H9 (cell line): ENCODE measurements at regions not wholly inside any gene's neighbourhood (a gene's known extent, or its start where the extent isn't known, plus 50 kb on each side); places are given as distances from the start of the nearest gene placed in this dataset.

Experiments
- DNase-seq: peaks from one replicate; pipeline ENCODE4 v3.0.0-alpha.2; 2017
- H2AFZ ChIP-seq: one replicate; pipeline ENCODE4 v1.6.1; 2013; ENCODE audit warnings: mild to moderate bottlenecking, low read length, control low read depth, moderate library complexity
- H2AK5ac ChIP-seq: 2 replicates; pipeline ENCODE4 v1.6.1; 2013; ENCODE audit warnings: low read length, control low read depth, mixed read lengths; ENCODE audit not compliant: insufficient read length
- H2BK120ac ChIP-seq: one replicate; pipeline ENCODE4 v1.6.1; 2013; ENCODE audit warnings: low read depth, mild to moderate bottlenecking, low read length, control low read depth, inconsistent platforms; ENCODE audit not compliant: poor library complexity, severe bottlenecking
- H2BK12ac ChIP-seq: 2 replicates; pipeline ENCODE4 v1.6.1; 2013; ENCODE audit warnings: low read length, control low read depth, mixed read lengths, low read depth; ENCODE audit not compliant: insufficient read length
- H2BK15ac ChIP-seq: 2 replicates; pipeline ENCODE4 v1.6.1; 2013; ENCODE audit warnings: low read depth, low read length, control low read depth
- H2BK20ac ChIP-seq: one replicate; pipeline ENCODE4 v1.6.1; 2013; ENCODE audit warnings: low read depth, mild to moderate bottlenecking, low read length, control low read depth, inconsistent platforms; ENCODE audit not compliant: poor library complexity, severe bottlenecking
- H2BK5ac ChIP-seq: 2 replicates; pipeline ENCODE4 v1.6.1; 2013; ENCODE audit warnings: low read length, control low read depth, mixed read lengths; ENCODE audit not compliant: insufficient read length
- H3K14ac ChIP-seq: 2 replicates; pipeline ENCODE4 v1.6.1; 2013; ENCODE audit warnings: low read length, control low read depth; ENCODE audit not compliant: insufficient read depth
- H3K18ac ChIP-seq: 2 replicates; pipeline ENCODE4 v1.6.1; 2013; ENCODE audit warnings: low read depth, mild to moderate bottlenecking, mixed read lengths, low read length, control low read depth; ENCODE audit not compliant: insufficient read length
- H3K23ac ChIP-seq: 2 replicates; pipeline ENCODE4 v1.6.1; 2013; ENCODE audit warnings: low read length, control low read depth, mixed read lengths, low read depth; ENCODE audit not compliant: insufficient read length
- H3K23me2 ChIP-seq: 2 replicates; pipeline ENCODE4 v1.6.1; 2013; ENCODE audit warnings: low read depth, mild to moderate bottlenecking, mixed read lengths, low read length, control low read depth; ENCODE audit not compliant: insufficient read length, poor library complexity, severe bottlenecking
- H3K27ac ChIP-seq: 2 replicates; pipeline ENCODE4 v1.5.1; 2013; ENCODE audit warnings: low read length, control low read depth, mixed read lengths, low read depth; ENCODE audit not compliant: insufficient read length
- H3K27me3 ChIP-seq: 2 replicates; pipeline ENCODE4 v1.6.1; 2013; ENCODE audit warnings: low read length, control low read depth, inconsistent platforms; ENCODE audit not compliant: insufficient read depth
- H3K4ac ChIP-seq: 2 replicates; pipeline ENCODE4 v1.6.1; 2013; ENCODE audit warnings: low read depth, mild to moderate bottlenecking, control low read depth, inconsistent platforms, low read length, moderate library complexity
- H3K4me1 ChIP-seq: 2 replicates; pipeline ENCODE4 v1.6.1; 2013; ENCODE audit warnings: low read length, control low read depth, inconsistent platforms; ENCODE audit not compliant: insufficient read depth
- H3K4me2 ChIP-seq: 2 replicates; pipeline ENCODE4 v1.6.1; 2013; ENCODE audit warnings: low read length, control low read depth, mixed read lengths; ENCODE audit not compliant: insufficient read length, insufficient read depth
- H3K56ac ChIP-seq: 2 replicates; pipeline ENCODE4 v1.6.1; 2013; ENCODE audit warnings: low read depth, mild to moderate bottlenecking, mixed read lengths, low read length, control low read depth; ENCODE audit not compliant: insufficient read length
- H3K79me1 ChIP-seq: 2 replicates; pipeline ENCODE4 v1.6.1; 2013; ENCODE audit warnings: low read depth, mild to moderate bottlenecking, moderate library complexity, low read length, control low read depth, inconsistent platforms; ENCODE audit not compliant: insufficient read depth, poor library complexity, severe bottlenecking
- H3K79me2 ChIP-seq: 2 replicates; pipeline ENCODE4 v1.6.1; 2013; ENCODE audit warnings: low read length, control low read depth, inconsistent platforms; ENCODE audit not compliant: insufficient read depth
- H3K9ac ChIP-seq: 2 replicates; pipeline ENCODE4 v1.6.1; 2013; ENCODE audit warnings: low read length, control low read depth, mixed read lengths; ENCODE audit not compliant: insufficient read length; ENCODE audit errors: extremely low read depth
- H3K9me3 ChIP-seq: one replicate; pipeline ENCODE4 v1.6.1; 2013; ENCODE audit warnings: low read depth, low read length, inconsistent platforms; ENCODE audit not compliant: control insufficient read depth
- H3T11ph ChIP-seq: one replicate; pipeline ENCODE4 v1.6.1; 2013; ENCODE audit warnings: mild to moderate bottlenecking, low read length, control low read depth, inconsistent platforms
- H4K20me1 ChIP-seq: one replicate; pipeline ENCODE4 v1.6.1; 2013; ENCODE audit not compliant: control insufficient read depth, insufficient read length, insufficient read depth
- H4K5ac ChIP-seq: 2 replicates; pipeline ENCODE4 v1.6.1; 2013; ENCODE audit warnings: low read depth, mild to moderate bottlenecking, mixed read lengths, low read length, control low read depth; ENCODE audit not compliant: insufficient read length
- H4K8ac ChIP-seq: replicated peaks from 2 replicates; pipeline ENCODE4 v1.6.1; 2013; ENCODE audit warnings: low read length, control low read depth, mixed read lengths, low read depth; ENCODE audit not compliant: insufficient read length
- H4K91ac ChIP-seq: 2 replicates; pipeline ENCODE4 v1.6.1; 2013; ENCODE audit warnings: low read depth, mild to moderate bottlenecking, moderate library complexity, mixed read lengths, low read length, control low read depth; ENCODE audit not compliant: insufficient read length
- H3K27ac Mint-ChIP-seq, 3 experiments: 2 replicates in 2 of 3; 3 replicates in 1 of 3; pipeline ENCODE4 v1.8.0; 2020 to 2021; ENCODE audit warnings: mixed read lengths in 3 of 3, mild to moderate bottlenecking in 1 of 3, moderate library complexity in 1 of 3
- H3K27me3 Mint-ChIP-seq: 2 replicates; pipeline ENCODE4 v1.8.0; 2021; ENCODE audit warnings: low read depth, mild to moderate bottlenecking, moderate library complexity, mixed read lengths
- H3K36me3 Mint-ChIP-seq, 3 experiments: 2 replicates in 2 of 3; 3 replicates in 1 of 3; pipeline ENCODE4 v1.8.0; 2020 to 2021; ENCODE audit warnings: low read depth in 3 of 3, mixed read lengths in 3 of 3; ENCODE audit not compliant: insufficient read depth in 1 of 3
- H3K4me1 Mint-ChIP-seq, 2 experiments: 2 replicates each; pipeline ENCODE4 v1.8.0; 2020; ENCODE audit warnings: mixed read lengths in 2 of 2
- H3K4me3 Mint-ChIP-seq, 2 experiments: 2 replicates in 1 of 2; 3 replicates in 1 of 2; pipeline ENCODE4 v1.8.0; 2020 to 2021; ENCODE audit warnings: mild to moderate bottlenecking in 2 of 2, mixed read lengths in 2 of 2, moderate library complexity in 1 of 2
- H3K9me3 Mint-ChIP-seq, 2 experiments: 2 replicates in 1 of 2; 3 replicates in 1 of 2; pipeline ENCODE4 v1.8.0; 2020; ENCODE audit warnings: mild to moderate bottlenecking in 2 of 2, mixed read lengths in 2 of 2, moderate library complexity in 1 of 2
- CTCF ChIP-seq: fragments of 200-600 bp; sonication (generic); conservative IDR thresholded peaks from 3 replicates; pipeline ENCODE4 v1.8.0; 2021; ENCODE audit warnings: antibody characterized with exemption, mild to moderate bottlenecking
- WGBS: extraction: QIAGEN DNeasy Blood & Tissue Kit; methylation state at CpG from one replicate; pipeline ENCODE4 v1.1.7; 2013; ENCODE audit warnings: missing lambda C conversion rate, low lambda C conversion rate, mixed read lengths; ENCODE audit not compliant: insufficient read length; ENCODE audit errors: extremely low coverage; 5-methylcytosine and 5-hydroxymethylcytosine counted together

- WGBS, result no CpG with 5 or more reads among the region's 1 CpG
- Histone ChIP-seq H3K9ac (no peak overlapping the region), H3K4ac (no peak overlapping the region), H3K27me3 (no peaks in the 10 kb centered on the region), H2BK20ac (no peak overlapping the region), H3K23me2 (no peaks in the 10 kb centered on the region), H3K4me1 (no peaks in the 10 kb centered on the region), H3K4me2 (no peak overlapping the region), H3K18ac (peak overlapping the region; percentile 57), H3K56ac (no peak overlapping the region), H2AK5ac (no peak overlapping the region), H3T11ph (no peak overlapping the region), H3K23ac (no peak overlapping the region), H3K14ac (peak overlapping the region; percentile 63; the same call in 1 of the 2 replicates), H2BK12ac (no peak overlapping the region), H2AFZ (no peak overlapping the region), H3K27ac (no peak overlapping the region), H4K20me1 (no peaks in the 10 kb centered on the region), H3K79me2 (no peaks in the 10 kb centered on the region), H3K9me3 (no peaks in the 10 kb centered on the region), H4K5ac (no peak overlapping the region), H2BK5ac (no peak overlapping the region), H4K91ac (no peak overlapping the region), H2BK120ac (no peak overlapping the region), H2BK15ac (no peak overlapping the region), H3K79me1 (no peaks in the 10 kb centered on the region), H4K8ac (no peak overlapping the region)
- H3K36me3 Mint-ChIP-seq, result peaks cover 8 to 21% (median 12%) of the 10 kb centered on the region in 3 experiments; a peak in 6 of 7 replicates
- H3K4me3 Mint-ChIP-seq, result no peak overlapping the region
- peak; percentile 32 for DNase-seq
- H3K27me3 Mint-ChIP-seq, result no peaks in the 10 kb centered on the region
- TF ChIP-seq CTCF, result no peak
- peaks cover 11 to 19% of the 10 kb centered on the region in 2 experiments for H3K9me3 Mint-ChIP-seq
- H3K27ac Mint-ChIP-seq, result no peak overlapping the region
- peaks cover 10% of the 10 kb centered on the region in 2 experiments for H3K4me1 Mint-ChIP-seq
These were observed 485.7 kb upstream of the HS3ST1 start for GRCh38 chr4:11914406-11914805.
